Dedifferentiated amniotic fluid mesenchymal stem cell (primary cell): ENCODE measurements at regions not wholly inside any gene's neighbourhood (a gene's known extent, or its start where the extent isn't known, plus 50 kb on each side); places are given as distances from the start of the nearest gene placed in this dataset.
"Not testable (repeated sequence)": the region's sequence is repeated elsewhere in the genome, so short reads cannot be mapped to it uniquely, and the experiment has no call there.

Experiments
- DNase-seq: peaks from one replicate; pipeline ENCODE4 v3.0.0-alpha.2; 2016; ENCODE audit errors: extremely low spot score

- no peak for DNase-seq
These were observed 229.1 kb upstream of the C9orf72 start for GRCh38 chr9:27802418-27802817.

- no peak for DNase-seq
These were observed 235.6 kb upstream of the C9orf72 start for GRCh38 chr9:27808864-27809263.

- DNase-seq, result no peak
These were observed 244.5 kb upstream of the C9orf72 start for GRCh38 chr9:27817747-27818146.

GRCh38 chr9:27818348-27818747 is 245.1 kb upstream of the C9orf72 start:
- no peak for DNase-seq

GRCh38 chr9:27828908-27829307 is 255.6 kb upstream of the C9orf72 start:
- no peak for DNase-seq

- DNase-seq, result no peak
These were observed 256.3 kb upstream of the C9orf72 start for GRCh38 chr9:27829621-27830020.

- DNase-seq, result not testable (repeated sequence)
These were observed 258.8 kb upstream of the C9orf72 start for GRCh38 chr9:27832108-27832507.

GRCh38 chr9:27835286-27835685 is 262.0 kb upstream of the C9orf72 start:
- DNase-seq, result no peak

- no peak for DNase-seq
These were observed 262.5 kb upstream of the C9orf72 start for GRCh38 chr9:27835746-27836145.

GRCh38 chr9:27836661-27837401 is 263.6 kb upstream of the C9orf72 start:
- DNase-seq, result no peak

GRCh38 chr9:27838876-27839275 is 265.6 kb upstream of the C9orf72 start:
- no peak for DNase-seq

- not testable (repeated sequence) for DNase-seq
These were observed 266.5 kb upstream of the C9orf72 start for GRCh38 chr9:27839767-27840166.

- no peak for DNase-seq
These were observed 271.5 kb upstream of the C9orf72 start for GRCh38 chr9:27844797-27845196.

GRCh38 chr9:27847380-27847779 is 274.1 kb upstream of the C9orf72 start:
- DNase-seq, result no peak

- DNase-seq, result no peak
These were observed 274.5 kb upstream of the C9orf72 start for GRCh38 chr9:27847818-27848217.

GRCh38 chr9:27848315-27848714 is 275.0 kb upstream of the C9orf72 start:
- DNase-seq, result no peak

- DNase-seq, result no peak
These were observed 278.6 kb upstream of the C9orf72 start for GRCh38 chr9:27851858-27852257.

GRCh38 chr9:27853529-27853928 is 280.2 kb upstream of the C9orf72 start:
- DNase-seq, result no peak

GRCh38 chr9:27856054-27856453 is 282.8 kb upstream of the C9orf72 start:
- no peak for DNase-seq

- no peak for DNase-seq
These were observed 283.5 kb upstream of the C9orf72 start for GRCh38 chr9:27856748-27857147.

- DNase-seq, result no peak
These were observed 288.6 kb upstream of the C9orf72 start for GRCh38 chr9:27861887-27862286.

- DNase-seq, result no peak
These were observed 291.6 kb upstream of the C9orf72 start for GRCh38 chr9:27864644-27865438.

- DNase-seq, result no peak
These were observed 293.5 kb upstream of the C9orf72 start for GRCh38 chr9:27866741-27867140.
